Smooth muscle cell (in vitro differentiated cells): ENCODE measurements at regions not wholly inside any gene's neighbourhood (a gene's known extent, or its start where the extent isn't known, plus 50 kb on each side); places are given as distances from the start of the nearest gene placed in this dataset.

Source experiments
- DNase-seq: peaks from one replicate; lab custom pipeline; 2025; ENCODE audit not compliant: unreplicated experiment; lab: John Stamatoyannopoulos, UW
- H2AFZ ChIP-seq: fragments of 200-600 bp; sonication (generic); 2 replicates; pipeline ENCODE4 v1.6.0; 2016; ENCODE audit warnings: antibody characterized with exemption, low read depth, mild to moderate bottlenecking
- H3F3A ChIP-seq: fragments of 200-600 bp; sonication (generic); 2 replicates; pipeline ENCODE4 v1.6.0; 2017; ENCODE audit warnings: antibody characterized with exemption, low read depth
- H3K27ac ChIP-seq: fragments of 200-600 bp; sonication (generic); 2 replicates; pipeline ENCODE4 v1.5.1; 2016; ENCODE audit warnings: low read depth, mild to moderate bottlenecking
- H3K27me3 ChIP-seq: fragments of 200-600 bp; sonication (generic); 2 replicates; pipeline ENCODE4 v1.6.1; 2016; ENCODE audit warnings: low read depth, mild to moderate bottlenecking
- H3K36me3 ChIP-seq: fragments of 200-600 bp; sonication (generic); 2 replicates; pipeline ENCODE4 v1.5.1; 2016; ENCODE audit warnings: low read depth
- H3K4me1 ChIP-seq: fragments of 200-600 bp; sonication (generic); 2 replicates; pipeline ENCODE4 v1.5.1; 2016; ENCODE audit warnings: low read depth
- H3K4me2 ChIP-seq: fragments of 200-600 bp; sonication (generic); 2 replicates; pipeline ENCODE4 v1.6.0; 2016; ENCODE audit warnings: mild to moderate bottlenecking
- H3K4me3 ChIP-seq: fragments of 200-600 bp; sonication (generic); 2 replicates; pipeline ENCODE4 v1.5.1; 2016; ENCODE audit warnings: mild to moderate bottlenecking
- H3K79me2 ChIP-seq: fragments of 200-600 bp; sonication (generic); 2 replicates; pipeline ENCODE4 v1.6.0; 2016; ENCODE audit warnings: low read depth, mild to moderate bottlenecking
- H3K9ac ChIP-seq: fragments of 200-600 bp; sonication (generic); 2 replicates; pipeline ENCODE4 v1.6.0; 2016; ENCODE audit warnings: low read depth
- H3K9me3 ChIP-seq: fragments of 200-600 bp; sonication (generic); replicated peaks from 2 replicates; pipeline ENCODE4 v1.5.1; 2016; ENCODE audit warnings: low read depth
- H4K20me1 ChIP-seq: fragments of 200-600 bp; sonication (generic); 2 replicates; pipeline ENCODE4 v1.6.0; 2016; ENCODE audit warnings: low read depth
- WGBS: methylation state at CpG from one replicate; pipeline ENCODE4 v1.1.7; 2016; ENCODE audit warnings: low lambda C conversion rate; 5-methylcytosine and 5-hydroxymethylcytosine counted together
- TF ChIP-seq, protein P1 (sequence below): fragments of 200-600 bp; sonication (generic); IDR thresholded peaks from 2 replicates; pipeline ENCODE4 v1.5.1; 2017; ENCODE audit warnings: borderline replicate concordance, mild to moderate bottlenecking, antibody characterized with exemption; ENCODE audit not compliant: insufficient read depth, poor library complexity, severe bottlenecking

- no peaks in the 10 kb centered on the region for H4K20me1 ChIP-seq
- H3K27ac ChIP-seq = no peak overlapping the region
- no peaks in the 10 kb centered on the region for H3K4me1 ChIP-seq
- TF ChIP-seq, protein P1, sequence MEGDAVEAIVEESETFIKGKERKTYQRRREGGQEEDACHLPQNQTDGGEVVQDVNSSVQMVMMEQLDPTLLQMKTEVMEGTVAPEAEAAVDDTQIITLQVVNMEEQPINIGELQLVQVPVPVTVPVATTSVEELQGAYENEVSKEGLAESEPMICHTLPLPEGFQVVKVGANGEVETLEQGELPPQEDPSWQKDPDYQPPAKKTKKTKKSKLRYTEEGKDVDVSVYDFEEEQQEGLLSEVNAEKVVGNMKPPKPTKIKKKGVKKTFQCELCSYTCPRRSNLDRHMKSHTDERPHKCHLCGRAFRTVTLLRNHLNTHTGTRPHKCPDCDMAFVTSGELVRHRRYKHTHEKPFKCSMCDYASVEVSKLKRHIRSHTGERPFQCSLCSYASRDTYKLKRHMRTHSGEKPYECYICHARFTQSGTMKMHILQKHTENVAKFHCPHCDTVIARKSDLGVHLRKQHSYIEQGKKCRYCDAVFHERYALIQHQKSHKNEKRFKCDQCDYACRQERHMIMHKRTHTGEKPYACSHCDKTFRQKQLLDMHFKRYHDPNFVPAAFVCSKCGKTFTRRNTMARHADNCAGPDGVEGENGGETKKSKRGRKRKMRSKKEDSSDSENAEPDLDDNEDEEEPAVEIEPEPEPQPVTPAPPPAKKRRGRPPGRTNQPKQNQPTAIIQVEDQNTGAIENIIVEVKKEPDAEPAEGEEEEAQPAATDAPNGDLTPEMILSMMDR = no peak
- no peaks in the 10 kb centered on the region for H3K27me3 ChIP-seq
- H3K4me2 ChIP-seq = no peak overlapping the region
- H3K9ac ChIP-seq = no peak overlapping the region
- DNase-seq = no peak
- no peaks in the 10 kb centered on the region for H3F3A ChIP-seq
- H3K4me3 ChIP-seq = no peak overlapping the region
- WGBS = 84% methylated on average over 5 of the region's 5 CpGs
- no peak overlapping the region for H2AFZ ChIP-seq
- no peaks in the 10 kb centered on the region for H3K36me3 ChIP-seq
- H3K9me3 ChIP-seq = no peaks in the 10 kb centered on the region
- H3K79me2 ChIP-seq = no peaks in the 10 kb centered on the region
Measured at GRCh38 chr1:191396622-191397021, 761.6 kb upstream of the RGS18 start.

- Histone ChIP-seq H3F3A (no peaks in the 10 kb centered on the region), H3K4me3 (no peak overlapping the region), H3K79me2 (no peaks in the 10 kb centered on the region), H3K9me3 (no peaks in the 10 kb centered on the region), H3K36me3 (no peaks in the 10 kb centered on the region), H3K4me2 (no peak overlapping the region), H2AFZ (no peak overlapping the region), H3K9ac (no peak overlapping the region), H3K27ac (no peak overlapping the region), H3K27me3 (no peaks in the 10 kb centered on the region), H4K20me1 (no peaks in the 10 kb centered on the region), H3K4me1 (no peaks in the 10 kb centered on the region)
- WGBS = 79% methylated on average over 4 of the region's 4 CpGs
- DNase-seq = no peak
- TF ChIP-seq, protein P1 = no peak
Measured at GRCh38 chr1:191398551-191398950, 759.7 kb upstream of the RGS18 start.

GRCh38 chr1:191405417-191405816, 752.8 kb upstream of the RGS18 start:
- no peak for DNase-seq
- no peaks in the 10 kb centered on the region for H3K4me1 ChIP-seq
- H3K79me2 ChIP-seq = no peaks in the 10 kb centered on the region
- H3K9ac ChIP-seq = no peak overlapping the region
- no peak overlapping the region for H2AFZ ChIP-seq
- H3K27ac ChIP-seq = no peak overlapping the region
- H3K9me3 ChIP-seq = no peaks in the 10 kb centered on the region
- H4K20me1 ChIP-seq = no peaks in the 10 kb centered on the region
- 79% methylated on average over 3 of the region's 3 CpGs for WGBS
- no peak overlapping the region for H3K4me2 ChIP-seq
- H3K36me3 ChIP-seq = no peaks in the 10 kb centered on the region
- TF ChIP-seq, protein P1 = no peak
- no peaks in the 10 kb centered on the region for H3F3A ChIP-seq
- no peak overlapping the region for H3K4me3 ChIP-seq
- H3K27me3 ChIP-seq = no peaks in the 10 kb centered on the region

GRCh38 chr1:191414981-191415640, 743.2 kb upstream of the RGS18 start:
- H3K9me3 ChIP-seq = no peaks in the 10 kb centered on the region
- no peak overlapping the region for H3K4me3 ChIP-seq
- H3K4me2 ChIP-seq = no peak overlapping the region
- 77% methylated on average over 2 of the region's 2 CpGs for WGBS
- no peaks in the 10 kb centered on the region for H3K36me3 ChIP-seq
- no peaks in the 10 kb centered on the region for H3K27me3 ChIP-seq
- no peaks in the 10 kb centered on the region for H4K20me1 ChIP-seq
- TF ChIP-seq, protein P1 = no peak
- H3K4me1 ChIP-seq = no peaks in the 10 kb centered on the region
- DNase-seq = no peak
- H3F3A ChIP-seq = no peaks in the 10 kb centered on the region
- no peak overlapping the region for H2AFZ ChIP-seq
- no peak overlapping the region for H3K9ac ChIP-seq
- H3K27ac ChIP-seq = no peak overlapping the region
- no peaks in the 10 kb centered on the region for H3K79me2 ChIP-seq
